B cell (primary cell): ENCODE measurements at regions not wholly inside any gene's neighbourhood (a gene's known extent, or its start where the extent isn't known, plus 50 kb on each side); places are given as distances from the start of the nearest gene placed in this dataset.

Experiments used
- ATAC-seq: fragments of 200-7000 bp; cut with Tn5 transposase; one replicate; pipeline ENCODE4 v1.10.0; 2021; ENCODE audit warnings: low read depth, mild to moderate bottlenecking, moderate number of reproducible peaks, moderate library complexity
- CTCF ChIA-PET: fragments of 350-600 bp; sonication (Branson Sonifier 250); formaldehyde crosslinking; loops from one replicate; lab custom pipeline; 2021; ENCODE audit warnings: antibody characterized with exemption, inconsistent platforms; lab: Charles Lee
- POLR2A ChIA-PET: fragments of 350-600 bp; sonication (Branson Sonifier 250); formaldehyde crosslinking; loops from one replicate; lab custom pipeline; 2021; ENCODE audit warnings: antibody characterized with exemption; lab: Charles Lee
- DNase-seq: peaks from one replicate; pipeline ENCODE4 v3.0.0; 2013
- H2AFZ ChIP-seq: 2 replicates; pipeline ENCODE4 v1.6.1; 2012; ENCODE audit warnings: mild to moderate bottlenecking, low read depth, low read length; ENCODE audit not compliant: insufficient read depth, poor library complexity, severe bottlenecking
- H3K27ac ChIP-seq, 2 donors: 1 replicate in 1 of 2; 2 replicates in 1 of 2; pipeline ENCODE4 v1.5.1; 2012 to 2013; ENCODE audit warnings: low read length in 2 of 2, mild to moderate bottlenecking in 2 of 2, moderate library complexity in 1 of 2
- H3K27me3 ChIP-seq, 4 experiments: fragments of 200-600 bp in 1 of 4; sonication (generic) in 1 of 4; replicated peaks in 1 of 4; 1 replicate in 2 of 4; 2 replicates in 2 of 4; pipeline versions ENCODE4 v1.6.1 to v1.7.0; 2013 to 2016; ENCODE audit warnings: low read length in 3 of 4, mild to moderate bottlenecking in 2 of 4, mixed read lengths in 1 of 4, moderate library complexity in 1 of 4; ENCODE audit not compliant: insufficient read depth in 4 of 4, control insufficient read depth in 3 of 4; ENCODE audit errors: control extremely low read depth in 1 of 4
- H3K36me3 ChIP-seq, 2 experiments: replicated peaks in 1 of 2; 1 replicate in 1 of 2; 2 replicates in 1 of 2; pipeline versions ENCODE4 v1.6.1 to v1.7.1; 2013; ENCODE audit warnings: low read length in 1 of 2; ENCODE audit not compliant: insufficient read depth in 2 of 2, control insufficient read depth in 1 of 2; ENCODE audit errors: control extremely low read depth in 1 of 2, extremely low read depth in 1 of 2
- H3K4me1 ChIP-seq, 2 donors: fragments of 200-600 bp in 1 of 2; sonication (generic) in 1 of 2; 1 replicate in 1 of 2; 2 replicates in 1 of 2; pipeline versions ENCODE4 v1.5.1 to v1.6.1; 2013 to 2017; ENCODE audit warnings: low read length in 2 of 2; ENCODE audit not compliant: control insufficient read depth in 2 of 2, insufficient read depth in 2 of 2
- H3K4me2 ChIP-seq: replicated peaks from 2 replicates; pipeline ENCODE3; 2012; ENCODE audit warnings: mild to moderate bottlenecking, low read depth, low read length; ENCODE audit not compliant: poor library complexity, severe bottlenecking
- H3K4me3 ChIP-seq, 5 experiments: fragments of 200-600 bp in 1 of 5; sonication (generic) in 1 of 5; 1 replicate in 3 of 5; 2 replicates in 2 of 5; pipeline versions ENCODE4 v1.5.1 to v1.7.0; 2011 to 2016; ENCODE audit warnings: low read length in 4 of 5, mild to moderate bottlenecking in 4 of 5, low read depth in 2 of 5, control low read depth in 1 of 5, moderate library complexity in 1 of 5; ENCODE audit not compliant: insufficient read depth in 1 of 5; ENCODE audit errors: control extremely low read depth in 1 of 5, extremely low read depth in 1 of 5
- H3K79me2 ChIP-seq: fragments of 200-600 bp; sonication (generic); one replicate; pipeline ENCODE4 v1.6.0; 2016; ENCODE audit warnings: low read length; ENCODE audit not compliant: control insufficient read depth, insufficient read depth
- H3K9ac ChIP-seq: fragments of 200-600 bp; sonication (generic); 2 replicates; pipeline ENCODE4 v1.6.1; 2017; ENCODE audit warnings: mild to moderate bottlenecking, low read length, moderate library complexity
- H3K9me3 ChIP-seq, 3 donors: one replicate each; pipeline versions ENCODE4 v1.6.1 to v1.7.1; 2013; ENCODE audit warnings: low read length in 2 of 3; ENCODE audit not compliant: control insufficient read depth in 2 of 3, insufficient read depth in 1 of 3; ENCODE audit errors: control extremely low read depth in 1 of 3
- H4K20me1 ChIP-seq: 2 replicates; pipeline ENCODE4 v1.6.0; 2012; ENCODE audit warnings: mild to moderate bottlenecking, low read length; ENCODE audit not compliant: insufficient read depth, control insufficient read depth, poor library complexity, severe bottlenecking
- H3K27ac Mint-ChIP-seq: one replicate; pipeline ENCODE4 v1.8.0; 2021; ENCODE audit warnings: mixed read lengths
- H3K27me3 Mint-ChIP-seq: one replicate; pipeline ENCODE4 v1.8.0; 2021; ENCODE audit warnings: mixed read lengths
- H3K4me1 Mint-ChIP-seq: one replicate; pipeline ENCODE4 v1.8.0; 2021; ENCODE audit warnings: mixed read lengths
- H3K4me3 Mint-ChIP-seq: one replicate; pipeline ENCODE4 v1.8.0; 2021; ENCODE audit warnings: mixed read lengths
- H3K9me3 Mint-ChIP-seq: one replicate; pipeline ENCODE4 v1.8.0; 2022; ENCODE audit warnings: mixed read lengths; ENCODE audit not compliant: insufficient read depth
- EZH2 ChIP-seq: IDR thresholded peaks from 2 replicates; pipeline ENCODE4 v1.6.1; 2012; ENCODE audit warnings: borderline replicate concordance, low read depth, mild to moderate bottlenecking, moderate library complexity, low read length; ENCODE audit not compliant: insufficient read depth, poor library complexity, severe bottlenecking
- WGBS: methylation state at CpG from one replicate; pipeline ENCODE4 v1.1.5; 2013; ENCODE audit warnings: missing lambda C conversion rate; ENCODE audit not compliant: insufficient coverage; 5-methylcytosine and 5-hydroxymethylcytosine counted together
- intact Hi-C: fragments of 100-400 bp; cut with micrococcal nuclease; formaldehyde crosslinking; loops from one replicate; pipeline ENCODE4 v1.10.0; 2022
- TF ChIP-seq, protein P1 (sequence below): fragments of 200-600 bp; IDR thresholded peaks from one replicate; pipeline ENCODE4 v1.8.0; 2022; ENCODE audit warnings: antibody characterized with exemption, mild to moderate bottlenecking

GRCh38 chr17:11082559-11082958 is 158.5 kb upstream of the SHISA6 start:
- no peaks in the 10 kb centered on the region for H3K27me3 Mint-ChIP-seq
- no peaks in the 10 kb centered on the region for H3K79me2 ChIP-seq
- CTCF ChIA-PET: no interaction called here

GRCh38 chr17:11081342-11081741 is 159.7 kb upstream of the SHISA6 start:
- WGBS: no CpG with 5 or more reads among the region's 3 CpGs
- ATAC-seq (no peak), DNase-seq (no peak)
- Histone ChIP-seq H3K4me3 (no peak overlapping the region), H3K9ac (no peak overlapping the region), H4K20me1 (no peaks in the 10 kb centered on the region), H3K4me2 (no peak overlapping the region), H3K27ac (no peak overlapping the region), H3K27me3 (no peaks in the 10 kb centered on the region), H2AFZ (no peak overlapping the region), H3K9me3 (no peaks in the 10 kb centered on the region), H3K79me2 (no peaks in the 10 kb centered on the region), H3K36me3 (no peaks in the 10 kb centered on the region), H3K4me1 (no peaks in the 10 kb centered on the region)
- POLR2A ChIA-PET: no interaction called here
- no peaks in the 10 kb centered on the region for H3K4me1 Mint-ChIP-seq
- H3K27me3 Mint-ChIP-seq: no peaks in the 10 kb centered on the region
- CTCF ChIA-PET: no interaction called here
- H3K27ac Mint-ChIP-seq: no peak overlapping the region
- H3K4me3 Mint-ChIP-seq: no peak overlapping the region
- intact Hi-C loops: no loop called here
- no peaks in the 10 kb centered on the region for H3K9me3 Mint-ChIP-seq
- TF ChIP-seq EZH2: no peak
- TF ChIP-seq, protein P1, sequence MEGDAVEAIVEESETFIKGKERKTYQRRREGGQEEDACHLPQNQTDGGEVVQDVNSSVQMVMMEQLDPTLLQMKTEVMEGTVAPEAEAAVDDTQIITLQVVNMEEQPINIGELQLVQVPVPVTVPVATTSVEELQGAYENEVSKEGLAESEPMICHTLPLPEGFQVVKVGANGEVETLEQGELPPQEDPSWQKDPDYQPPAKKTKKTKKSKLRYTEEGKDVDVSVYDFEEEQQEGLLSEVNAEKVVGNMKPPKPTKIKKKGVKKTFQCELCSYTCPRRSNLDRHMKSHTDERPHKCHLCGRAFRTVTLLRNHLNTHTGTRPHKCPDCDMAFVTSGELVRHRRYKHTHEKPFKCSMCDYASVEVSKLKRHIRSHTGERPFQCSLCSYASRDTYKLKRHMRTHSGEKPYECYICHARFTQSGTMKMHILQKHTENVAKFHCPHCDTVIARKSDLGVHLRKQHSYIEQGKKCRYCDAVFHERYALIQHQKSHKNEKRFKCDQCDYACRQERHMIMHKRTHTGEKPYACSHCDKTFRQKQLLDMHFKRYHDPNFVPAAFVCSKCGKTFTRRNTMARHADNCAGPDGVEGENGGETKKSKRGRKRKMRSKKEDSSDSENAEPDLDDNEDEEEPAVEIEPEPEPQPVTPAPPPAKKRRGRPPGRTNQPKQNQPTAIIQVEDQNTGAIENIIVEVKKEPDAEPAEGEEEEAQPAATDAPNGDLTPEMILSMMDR: no peak

More at GRCh38 chr17:11082559-11082958, 158.5 kb upstream of the SHISA6 start:
- DNase-seq: no peak
- H3K9me3 Mint-ChIP-seq: no peaks in the 10 kb centered on the region
- POLR2A ChIA-PET: no interaction called here
- Histone ChIP-seq H3K4me1 (no peaks in the 10 kb centered on the region), H4K20me1 (no peaks in the 10 kb centered on the region), H3K27ac (no peak overlapping the region), H3K4me2 (no peak overlapping the region), H3K27me3 (no peaks in the 10 kb centered on the region), H3K9ac (no peak overlapping the region), H3K9me3 (no peaks in the 10 kb centered on the region), H3K4me3 (no peak overlapping the region), H3K36me3 (no peaks in the 10 kb centered on the region), H2AFZ (no peak overlapping the region)
- intact Hi-C loops: no loop called here
- ATAC-seq: no peak
- no peaks in the 10 kb centered on the region for H3K4me1 Mint-ChIP-seq
- no peak overlapping the region for H3K4me3 Mint-ChIP-seq
- H3K27ac Mint-ChIP-seq: no peak overlapping the region
- TF ChIP-seq, protein P1: no peak
- TF ChIP-seq EZH2: no peak
